ENCODE measurements at regions not wholly inside any gene's neighbourhood (a gene's known extent, or its start where the extent isn't known, plus 50 kb on each side); places are given as distances from the start of the nearest gene placed in this dataset.

DNA sequence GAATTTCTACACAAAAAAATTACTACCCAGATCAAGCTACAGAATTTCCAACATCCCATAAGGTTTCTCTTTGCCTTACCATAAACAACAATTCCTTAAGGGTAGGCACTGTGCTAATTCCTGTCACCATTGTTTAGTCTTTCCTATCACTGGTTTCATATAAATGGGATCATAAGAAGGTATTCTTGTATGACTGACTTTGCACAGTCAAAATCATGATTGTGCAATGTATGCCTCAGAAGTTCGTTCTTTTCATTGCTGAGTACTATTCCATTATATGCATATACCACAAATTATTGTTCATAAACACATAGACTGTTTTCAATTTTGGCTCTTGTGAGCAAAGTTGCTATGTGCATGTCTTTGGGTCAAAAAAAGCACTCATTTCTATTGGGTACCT lies 611.6 kb upstream of the CADM1 start:
- TF ChIP-seq, protein P1, sequence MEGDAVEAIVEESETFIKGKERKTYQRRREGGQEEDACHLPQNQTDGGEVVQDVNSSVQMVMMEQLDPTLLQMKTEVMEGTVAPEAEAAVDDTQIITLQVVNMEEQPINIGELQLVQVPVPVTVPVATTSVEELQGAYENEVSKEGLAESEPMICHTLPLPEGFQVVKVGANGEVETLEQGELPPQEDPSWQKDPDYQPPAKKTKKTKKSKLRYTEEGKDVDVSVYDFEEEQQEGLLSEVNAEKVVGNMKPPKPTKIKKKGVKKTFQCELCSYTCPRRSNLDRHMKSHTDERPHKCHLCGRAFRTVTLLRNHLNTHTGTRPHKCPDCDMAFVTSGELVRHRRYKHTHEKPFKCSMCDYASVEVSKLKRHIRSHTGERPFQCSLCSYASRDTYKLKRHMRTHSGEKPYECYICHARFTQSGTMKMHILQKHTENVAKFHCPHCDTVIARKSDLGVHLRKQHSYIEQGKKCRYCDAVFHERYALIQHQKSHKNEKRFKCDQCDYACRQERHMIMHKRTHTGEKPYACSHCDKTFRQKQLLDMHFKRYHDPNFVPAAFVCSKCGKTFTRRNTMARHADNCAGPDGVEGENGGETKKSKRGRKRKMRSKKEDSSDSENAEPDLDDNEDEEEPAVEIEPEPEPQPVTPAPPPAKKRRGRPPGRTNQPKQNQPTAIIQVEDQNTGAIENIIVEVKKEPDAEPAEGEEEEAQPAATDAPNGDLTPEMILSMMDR (IDR thresholded peaks at IDR 0.05) = no peak
- TF ChIP-seq POLR2A (IDR thresholded peaks at IDR 0.05) = no peak
